ENCODE measurements at regions not wholly inside any gene's neighbourhood (a gene's known extent, or its start where the extent isn't known, plus 50 kb on each side); places are given as distances from the start of the nearest gene placed in this dataset.

DNA sequence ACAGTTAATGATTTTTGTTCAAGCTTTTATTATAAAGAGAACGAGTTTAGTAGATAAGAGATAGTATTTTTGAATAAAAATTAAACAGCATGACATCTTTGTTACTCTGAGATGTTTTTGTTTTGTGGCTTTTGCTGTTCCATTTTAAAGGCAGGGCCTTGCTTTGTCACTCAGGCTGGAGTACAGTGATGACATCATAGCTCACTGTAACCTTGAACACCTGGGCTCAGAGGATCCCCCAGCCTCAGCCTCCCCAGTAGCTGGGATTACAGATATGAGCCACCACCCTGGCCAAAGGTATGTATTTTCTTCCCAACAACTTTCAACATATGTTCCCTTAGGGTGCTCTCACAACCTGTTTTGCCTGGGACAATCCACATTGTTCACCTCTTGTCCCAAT lies 730.9 kb upstream of the RGMB start:
- TF ChIP-seq, protein P1, sequence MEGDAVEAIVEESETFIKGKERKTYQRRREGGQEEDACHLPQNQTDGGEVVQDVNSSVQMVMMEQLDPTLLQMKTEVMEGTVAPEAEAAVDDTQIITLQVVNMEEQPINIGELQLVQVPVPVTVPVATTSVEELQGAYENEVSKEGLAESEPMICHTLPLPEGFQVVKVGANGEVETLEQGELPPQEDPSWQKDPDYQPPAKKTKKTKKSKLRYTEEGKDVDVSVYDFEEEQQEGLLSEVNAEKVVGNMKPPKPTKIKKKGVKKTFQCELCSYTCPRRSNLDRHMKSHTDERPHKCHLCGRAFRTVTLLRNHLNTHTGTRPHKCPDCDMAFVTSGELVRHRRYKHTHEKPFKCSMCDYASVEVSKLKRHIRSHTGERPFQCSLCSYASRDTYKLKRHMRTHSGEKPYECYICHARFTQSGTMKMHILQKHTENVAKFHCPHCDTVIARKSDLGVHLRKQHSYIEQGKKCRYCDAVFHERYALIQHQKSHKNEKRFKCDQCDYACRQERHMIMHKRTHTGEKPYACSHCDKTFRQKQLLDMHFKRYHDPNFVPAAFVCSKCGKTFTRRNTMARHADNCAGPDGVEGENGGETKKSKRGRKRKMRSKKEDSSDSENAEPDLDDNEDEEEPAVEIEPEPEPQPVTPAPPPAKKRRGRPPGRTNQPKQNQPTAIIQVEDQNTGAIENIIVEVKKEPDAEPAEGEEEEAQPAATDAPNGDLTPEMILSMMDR (IDR thresholded peaks at IDR 0.05), result no peak

DNA sequence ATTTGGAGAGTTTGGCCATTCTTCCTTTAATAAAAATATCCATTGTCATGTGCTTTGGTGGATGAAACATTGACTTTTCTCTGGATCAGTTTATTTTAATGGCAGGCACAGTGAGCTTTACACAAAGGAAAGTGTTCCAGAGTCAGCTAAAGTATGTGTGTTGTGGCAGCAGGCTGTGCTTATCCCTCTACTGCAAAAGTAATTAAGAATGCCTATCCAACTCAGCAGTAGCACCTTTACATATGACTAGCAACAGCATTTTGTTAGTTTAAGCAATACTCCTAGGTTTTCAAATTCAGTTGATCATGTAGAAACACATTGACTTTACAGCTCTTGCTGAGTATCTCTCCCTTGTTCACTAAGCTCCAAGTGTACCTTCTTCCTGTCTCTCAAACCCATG lies 730.5 kb upstream of the RGMB start:
- TF ChIP-seq, protein P1 (IDR thresholded peaks at IDR 0.05), result no peak

DNA sequence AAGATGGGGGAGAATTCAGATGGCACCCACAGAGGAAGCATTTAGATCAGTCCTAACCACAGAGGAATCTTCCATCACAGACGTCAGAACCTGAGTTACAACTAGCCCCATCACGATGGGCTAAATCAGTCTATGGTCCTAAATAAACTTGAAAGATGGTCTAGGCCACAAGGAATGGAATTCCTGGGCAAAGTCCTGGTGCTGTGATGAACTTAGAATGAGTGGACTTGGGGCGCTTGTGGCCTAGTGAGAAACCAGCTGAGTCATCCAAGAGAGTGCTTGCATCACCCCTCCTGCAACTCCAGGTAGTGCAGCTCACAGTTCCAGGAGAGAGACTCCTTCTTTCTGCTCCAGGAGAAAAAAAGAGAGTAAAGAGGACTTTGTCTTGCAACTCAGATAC lies 722.9 kb upstream of the RGMB start:
- TF ChIP-seq, protein P1 (IDR thresholded peaks at IDR 0.05), result no peak

DNA sequence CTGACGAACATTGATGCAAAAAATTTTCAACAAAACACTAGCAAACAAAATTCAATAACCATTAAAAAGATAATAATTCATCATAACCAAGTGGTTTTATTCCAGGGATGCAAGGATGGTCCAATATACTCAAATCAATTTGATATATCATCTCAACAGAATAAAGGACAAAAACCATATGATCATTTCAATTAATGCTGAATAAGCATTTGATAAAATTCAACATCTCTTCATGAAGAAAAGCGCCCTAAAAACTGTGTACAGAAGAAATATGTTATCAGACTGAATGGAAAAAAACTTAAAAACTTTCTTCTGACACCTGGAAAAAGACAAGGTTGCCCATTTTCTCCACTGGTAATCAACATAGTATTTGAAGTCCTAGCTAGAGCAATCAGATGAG lies 720.3 kb upstream of the RGMB start:
- TF ChIP-seq, protein P1 (IDR thresholded peaks at IDR 0.05), result no peak

GRCh38 chr5:98060148-98060547 lies 713.3 kb upstream of the RGMB start:
- TF ChIP-seq, protein P1 (IDR thresholded peaks at IDR 0.05), result no peak

DNA sequence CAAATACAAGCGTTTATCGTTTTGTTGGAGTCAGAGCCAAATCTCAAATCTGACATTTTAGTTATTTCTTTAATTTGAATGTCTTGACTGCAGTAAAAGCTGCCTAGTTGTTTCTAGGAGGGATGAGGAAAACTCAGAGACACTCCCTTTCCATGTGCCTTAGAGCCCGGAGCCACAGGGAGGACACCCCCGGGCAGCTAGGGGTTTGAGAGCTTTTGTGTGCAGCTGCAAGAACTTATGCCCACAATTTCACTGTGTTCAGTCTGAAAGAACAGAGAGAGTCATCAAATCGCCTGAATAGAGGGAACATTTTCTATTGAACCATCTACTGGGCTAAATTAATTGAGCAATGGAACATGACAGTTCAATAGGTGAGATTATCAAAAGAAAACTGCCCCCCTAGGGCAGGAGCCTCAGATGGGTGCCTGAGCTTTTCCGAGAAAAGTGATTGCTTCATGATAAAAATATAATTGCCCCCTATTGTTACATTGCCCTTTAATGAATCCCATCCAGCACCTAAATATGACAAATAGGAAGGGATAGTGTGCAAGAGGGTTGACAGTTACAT lies 709.3 kb upstream of the RGMB start:
- TF ChIP-seq, protein P1 (IDR thresholded peaks at IDR 0.05), result no peak

- TF ChIP-seq, protein P1 (IDR thresholded peaks at IDR 0.05), result no peak
These were observed 708.1 kb upstream of the RGMB start for GRCh38 chr5:98065261-98065909.
